CD4-positive, CD25-positive, alpha-beta regulatory T cell (primary cell): ENCODE measurements at regions not wholly inside any gene's neighbourhood (a gene's known extent, or its start where the extent isn't known, plus 50 kb on each side); places are given as distances from the start of the nearest gene placed in this dataset.
"Not testable (repeated sequence)": the region's sequence is repeated elsewhere in the genome, so short reads cannot be mapped to it uniquely, and the experiment has no call there.

Experiments used
- ATAC-seq, 2 donors: fragments of 150-1000 bp; cut with Tn5 transposase; one replicate each; pipeline ENCODE4 v1.10.0; 2021; ENCODE audit warnings: low read depth in 2 of 2, moderate number of reproducible peaks in 2 of 2, moderate library complexity in 1 of 2
- DNase-seq, 3 donors: peaks; one replicate each; pipeline versions ENCODE4 v3.0.0 to v3.0.0-alpha.2; 2012 to 2022; ENCODE audit warnings: mixed read lengths in 1 of 3
- H3K27ac ChIP-seq: one replicate; pipeline ENCODE4 v1.7.0; 2013; ENCODE audit warnings: mild to moderate bottlenecking, low read length; ENCODE audit not compliant: insufficient read depth, poor library complexity, severe bottlenecking
- H3K27me3 ChIP-seq: one replicate; pipeline ENCODE4 v1.7.0; 2013; ENCODE audit warnings: low read length; ENCODE audit not compliant: control insufficient read depth, insufficient read depth
- H3K36me3 ChIP-seq: one replicate; pipeline ENCODE4 v1.7.0; 2013; ENCODE audit warnings: mild to moderate bottlenecking, low read length, moderate library complexity; ENCODE audit not compliant: control insufficient read depth, insufficient read depth
- H3K4me1 ChIP-seq: 2 replicates; pipeline ENCODE4 v1.7.0; 2013; ENCODE audit warnings: mild to moderate bottlenecking, low read length; ENCODE audit not compliant: insufficient read depth, control insufficient read depth, poor library complexity, severe bottlenecking
- H3K4me3 ChIP-seq: one replicate; pipeline ENCODE4 v1.7.0; 2013; ENCODE audit warnings: low read depth, mild to moderate bottlenecking, low read length, moderate library complexity
- H3K9me3 ChIP-seq, 2 experiments: 1 replicate in 1 of 2; 2 replicates in 1 of 2; pipeline ENCODE4 v1.7.0; 2013; ENCODE audit warnings: low read length in 2 of 2, mild to moderate bottlenecking in 1 of 2, moderate library complexity in 1 of 2; ENCODE audit not compliant: control insufficient read depth in 2 of 2
- H3K27ac Mint-ChIP-seq, 3 donors: one replicate each; pipeline ENCODE4 v1.8.0; 2020 to 2022; ENCODE audit warnings: mild to moderate bottlenecking in 3 of 3, mixed read lengths in 3 of 3, moderate library complexity in 2 of 3
- H3K27me3 Mint-ChIP-seq: one replicate; pipeline ENCODE4 v1.8.0; 2022; ENCODE audit warnings: mild to moderate bottlenecking, mixed read lengths
- H3K36me3 Mint-ChIP-seq: one replicate; pipeline ENCODE4 v1.8.0; 2020; ENCODE audit warnings: mixed read lengths
- H3K4me1 Mint-ChIP-seq, 4 donors: one replicate each; pipeline ENCODE4 v1.8.0; 2020 to 2022; ENCODE audit warnings: mixed read lengths in 4 of 4, mild to moderate bottlenecking in 1 of 4
- H3K4me3 Mint-ChIP-seq, 4 donors: one replicate each; pipeline ENCODE4 v1.8.0; 2020 to 2022; ENCODE audit warnings: mild to moderate bottlenecking in 4 of 4, mixed read lengths in 4 of 4, moderate library complexity in 3 of 4
- H3K9me3 Mint-ChIP-seq, 7 donors: one replicate each; pipeline ENCODE4 v1.8.0; 2020 to 2022; ENCODE audit warnings: mixed read lengths in 7 of 7, mild to moderate bottlenecking in 3 of 7, moderate library complexity in 2 of 7

DNA sequence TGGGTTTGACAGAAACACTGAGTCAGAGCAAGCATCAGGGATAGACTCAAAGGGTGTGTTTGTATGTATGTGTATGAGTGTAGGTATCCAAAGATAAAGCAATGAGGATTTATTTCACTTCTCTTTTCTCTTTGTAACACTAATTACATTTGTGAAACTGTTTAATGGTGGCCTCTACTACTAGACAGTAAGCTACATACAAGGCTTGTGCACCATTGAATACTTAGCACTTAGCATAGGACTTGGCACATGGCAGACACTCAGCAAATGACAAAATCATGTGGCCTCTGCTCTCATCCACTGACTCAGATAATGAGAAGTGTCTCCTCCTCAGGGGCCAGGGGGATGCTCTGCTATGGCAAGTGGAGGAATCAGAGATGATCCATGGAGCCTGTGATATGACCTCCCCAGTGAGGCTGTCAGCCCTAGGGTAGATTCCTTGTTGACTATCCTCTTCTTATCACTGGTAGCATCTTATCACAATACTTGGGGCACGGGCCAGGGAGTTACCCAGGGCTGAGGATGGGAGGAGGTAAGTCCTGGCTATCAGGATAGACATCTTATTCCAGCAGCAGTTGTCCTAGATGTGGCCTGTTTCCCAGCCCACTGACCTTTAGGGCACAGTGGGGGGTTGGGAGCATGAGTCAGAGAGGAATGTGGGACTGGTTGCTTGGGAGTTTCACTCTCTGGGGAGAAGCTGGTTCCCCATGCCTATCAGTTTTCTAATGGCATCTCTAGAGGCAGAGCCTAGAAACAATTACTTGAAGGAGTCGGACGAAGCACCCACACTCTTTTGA, 71.2 kb upstream of the HOXC13 start:
- Mint-ChIP-seq H3K36me3 (no peaks in the 10 kb centered on the region), H3K27me3 (peaks cover 26% of the 10 kb centered on the region), H3K9me3 (peaks cover 0 to 2% (median 0%) of the 10 kb centered on the region in 7 donors), H3K4me3 (no peak overlapping the region), H3K4me1 (no peaks in the 10 kb centered on the region), H3K27ac (no peak overlapping the region)
- DNase-seq (no peak), ATAC-seq (no peak)
- Histone ChIP-seq H3K4me1 (no peaks in the 10 kb centered on the region), H3K36me3 (no peaks in the 10 kb centered on the region), H3K9me3 (no peaks in the 10 kb centered on the region), H3K4me3 (no peak overlapping the region), H3K27ac (no peak overlapping the region), H3K27me3 (peaks cover 17% of the 10 kb centered on the region)

DNA sequence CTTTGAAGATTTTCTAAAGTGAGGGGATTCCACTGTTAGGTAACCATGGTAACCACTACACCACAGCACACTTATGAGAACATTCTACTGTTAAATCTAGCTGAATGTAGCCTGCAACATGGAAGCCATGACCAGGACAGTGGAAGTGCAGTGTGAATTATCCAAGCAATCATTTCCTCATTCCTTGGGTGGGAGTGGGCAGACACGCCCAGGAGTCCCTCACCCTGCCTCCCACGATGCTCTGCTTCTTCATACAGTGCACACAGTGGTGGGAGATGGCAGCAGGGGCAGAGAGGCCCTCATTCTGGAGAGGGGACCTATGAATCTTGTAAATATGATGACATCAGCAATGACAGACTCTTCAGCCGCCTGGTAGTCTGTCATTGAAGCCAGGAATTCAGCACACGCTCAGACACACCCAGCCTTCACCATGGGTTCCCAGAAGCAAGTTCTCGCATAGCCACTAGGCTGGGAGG, 70.1 kb upstream of the HOXC13 start:
- peaks cover 33% of the 10 kb centered on the region for H3K27me3 Mint-ChIP-seq

DNA sequence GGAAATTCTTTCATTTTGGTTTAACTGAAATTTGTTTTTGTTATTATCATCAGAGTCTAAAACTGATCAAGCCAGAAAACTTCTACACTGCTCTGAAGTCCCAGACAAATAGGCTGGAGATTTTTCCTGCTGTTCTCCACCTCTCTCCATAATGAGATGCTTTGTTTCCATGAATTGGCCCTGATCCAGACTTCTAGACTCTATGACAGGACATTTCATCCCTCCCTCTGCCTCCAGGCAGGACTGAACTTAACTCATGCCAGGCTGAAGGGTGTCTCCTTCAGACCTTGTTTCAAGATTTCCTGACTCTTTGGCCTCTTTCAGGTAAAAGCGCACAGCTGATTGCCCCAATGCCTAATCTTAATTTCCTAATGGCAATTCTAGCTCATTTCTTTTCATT, 69.1 kb upstream of the HOXC13 start:
- H3K4me3 ChIP-seq, result no peak overlapping the region
- Mint-ChIP-seq H3K4me3 (no peak overlapping the region), H3K36me3 (no peaks in the 10 kb centered on the region), H3K9me3 (peaks cover 0 to 2% (median 0%) of the 10 kb centered on the region in 7 donors), H3K4me1 (no peaks in the 10 kb centered on the region), H3K27me3 (peaks cover 33% of the 10 kb centered on the region), H3K27ac (no peak overlapping the region)
- no peaks in the 10 kb centered on the region for H3K9me3 ChIP-seq
- H3K27ac ChIP-seq, result no peak overlapping the region
- no peaks in the 10 kb centered on the region for H3K36me3 ChIP-seq
- no peaks in the 10 kb centered on the region for H3K4me1 ChIP-seq
- no peak for DNase-seq
- ATAC-seq, result no peak
- peaks cover 13% of the 10 kb centered on the region for H3K27me3 ChIP-seq

More for the DNA sequence above, 70.1 kb upstream of the HOXC13 start:
- Mint-ChIP-seq H3K36me3 (no peaks in the 10 kb centered on the region), H3K27ac (no peak overlapping the region), H3K4me1 (no peaks in the 10 kb centered on the region), H3K4me3 (no peak overlapping the region), H3K9me3 (peaks cover 0 to 2% (median 0%) of the 10 kb centered on the region in 7 donors)
- H3K4me3 ChIP-seq, result no peak overlapping the region
- ATAC-seq (no peak), DNase-seq (no peak)
- H3K27me3 ChIP-seq, result peaks cover 17% of the 10 kb centered on the region
- no peaks in the 10 kb centered on the region for H3K36me3 ChIP-seq
- no peaks in the 10 kb centered on the region for H3K9me3 ChIP-seq
- no peaks in the 10 kb centered on the region for H3K4me1 ChIP-seq
- no peak overlapping the region for H3K27ac ChIP-seq

DNA sequence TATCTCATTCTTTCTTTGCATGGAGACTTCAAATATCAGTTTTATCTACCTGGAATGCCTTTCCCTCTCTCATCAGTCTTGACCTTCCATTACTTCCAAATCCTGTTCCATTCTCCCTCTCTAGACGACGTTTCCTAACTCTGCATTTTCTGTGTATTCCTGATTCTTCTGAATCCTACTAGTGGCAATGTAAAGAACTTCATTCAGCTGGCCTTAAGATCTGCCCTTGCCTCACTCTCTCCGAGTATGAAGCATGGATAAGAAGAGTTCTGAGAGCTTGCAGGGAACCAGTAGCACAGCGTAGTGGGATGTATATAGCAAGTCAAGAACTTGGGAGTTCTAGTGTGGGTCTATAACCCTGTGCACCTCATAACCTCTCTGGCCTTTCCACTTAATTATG, 68.5 kb upstream of the HOXC13 start:
- Mint-ChIP-seq H3K27me3 (peaks cover 33% of the 10 kb centered on the region), H3K36me3 (no peaks in the 10 kb centered on the region), H3K27ac (no peak overlapping the region), H3K9me3 (peaks cover 0 to 2% (median 0%) of the 10 kb centered on the region in 7 donors), H3K4me3 (no peak overlapping the region), H3K4me1 (no peaks in the 10 kb centered on the region)
- H3K27ac ChIP-seq, result no peak overlapping the region
- no peaks in the 10 kb centered on the region for H3K36me3 ChIP-seq
- H3K9me3 ChIP-seq, result no peaks in the 10 kb centered on the region
- no peaks in the 10 kb centered on the region for H3K4me1 ChIP-seq
- DNase-seq, result no peak
- no peak for ATAC-seq
- peaks cover 7% of the 10 kb centered on the region for H3K27me3 ChIP-seq
- H3K4me3 ChIP-seq, result no peak overlapping the region

DNA sequence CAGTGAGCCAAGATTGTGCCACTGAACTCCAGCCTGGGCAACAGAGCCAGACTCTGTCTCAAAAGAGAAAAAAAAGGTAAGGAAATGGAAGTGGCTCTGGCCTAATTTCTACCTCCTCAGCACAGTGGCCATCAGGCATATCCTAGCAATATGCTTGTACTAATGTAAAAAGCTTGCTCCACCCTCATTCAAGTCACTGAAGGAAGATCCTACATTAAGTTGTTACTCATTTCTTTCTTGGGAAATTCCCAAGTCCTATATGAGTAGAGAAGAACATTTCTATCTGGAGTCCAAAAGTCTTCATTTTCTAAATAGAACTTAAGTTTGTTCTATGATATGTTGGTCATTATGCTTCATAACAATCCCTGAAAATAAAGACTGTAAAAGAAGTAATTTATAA, 67.3 kb upstream of the HOXC13 start:
- Histone ChIP-seq H3K4me3 (no peak overlapping the region), H3K9me3 (no peaks in the 10 kb centered on the region), H3K4me1 (no peaks in the 10 kb centered on the region), H3K27me3 (peaks cover 3% of the 10 kb centered on the region), H3K27ac (no peak overlapping the region), H3K36me3 (no peaks in the 10 kb centered on the region)
- no peak overlapping the region for H3K27ac Mint-ChIP-seq
- peaks cover 0 to 2% (median 0%) of the 10 kb centered on the region in 7 donors for H3K9me3 Mint-ChIP-seq
- peaks cover 33% of the 10 kb centered on the region for H3K27me3 Mint-ChIP-seq
- no peaks in the 10 kb centered on the region for H3K36me3 Mint-ChIP-seq
- H3K4me1 Mint-ChIP-seq, result no peaks in the 10 kb centered on the region
- ATAC-seq (no peak), DNase-seq (no peak)
- no peak overlapping the region for H3K4me3 Mint-ChIP-seq

DNA sequence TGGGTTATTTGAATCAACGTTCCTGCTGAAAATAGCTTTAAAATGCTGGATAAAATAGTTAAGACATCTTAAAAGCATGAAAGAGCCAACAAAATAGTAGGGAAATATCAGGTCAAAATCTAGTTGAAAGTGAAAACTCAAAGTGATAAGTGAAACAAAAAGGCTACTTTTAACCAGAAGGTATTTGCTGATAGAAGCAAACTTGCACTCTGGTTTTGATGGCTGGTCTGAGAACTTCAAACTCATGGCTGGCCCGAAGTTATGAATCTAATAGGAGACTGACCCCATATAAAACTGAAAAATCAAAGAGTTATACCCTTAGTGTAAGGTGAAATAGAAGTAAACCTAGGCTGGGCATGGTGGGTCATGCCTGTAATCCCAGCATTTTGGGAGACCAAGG, 66.3 kb upstream of the HOXC13 start:
- ATAC-seq, result no peak
- Mint-ChIP-seq H3K27ac (no peak overlapping the region), H3K36me3 (no peaks in the 10 kb centered on the region), H3K27me3 (peaks cover 36% of the 10 kb centered on the region), H3K9me3 (peaks cover 0 to 2% (median 0%) of the 10 kb centered on the region in 7 donors), H3K4me1 (no peaks in the 10 kb centered on the region), H3K4me3 (no peak overlapping the region)
- Histone ChIP-seq H3K36me3 (no peaks in the 10 kb centered on the region), H3K27ac (no peak overlapping the region), H3K4me3 (no peak overlapping the region), H3K4me1 (no peaks in the 10 kb centered on the region), H3K9me3 (no peaks in the 10 kb centered on the region), H3K27me3 (peaks cover 3% of the 10 kb centered on the region)
- DNase-seq, result no peak

DNA sequence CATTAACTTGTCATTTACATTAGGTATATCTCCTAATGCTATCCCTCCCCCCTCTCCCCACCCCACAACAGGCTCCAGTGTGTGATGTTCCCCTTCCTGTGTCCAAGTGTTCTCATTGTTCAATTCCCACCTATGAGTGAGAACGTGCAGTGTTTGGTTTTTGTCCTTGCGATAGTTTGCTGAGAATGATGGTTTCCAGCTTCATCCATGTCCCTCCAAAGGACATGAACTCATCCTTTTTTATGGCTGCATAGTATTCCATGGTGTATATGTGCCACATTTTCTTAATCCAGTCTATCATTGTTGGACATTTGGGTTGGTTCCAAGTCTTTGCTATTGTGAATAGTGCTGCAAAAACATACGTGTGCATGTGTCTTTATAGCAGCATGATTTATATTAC, 60.7 kb upstream of the HOXC13 start:
- ATAC-seq, H3K4me3 Mint-ChIP-seq, H3K36me3 Mint-ChIP-seq, H3K27ac ChIP-seq, H3K4me1 Mint-ChIP-seq, H3K27me3 ChIP-seq, H3K36me3 ChIP-seq, H3K4me1 ChIP-seq, DNase-seq, H3K27ac Mint-ChIP-seq, H3K4me3 ChIP-seq, H3K9me3 ChIP-seq: not testable (repeated sequence)
- Mint-ChIP-seq H3K9me3 (peaks cover 4 to 20% (median 6%) of the 10 kb centered on the region in 7 donors), H3K27me3 (peaks cover 34% of the 10 kb centered on the region)

DNA sequence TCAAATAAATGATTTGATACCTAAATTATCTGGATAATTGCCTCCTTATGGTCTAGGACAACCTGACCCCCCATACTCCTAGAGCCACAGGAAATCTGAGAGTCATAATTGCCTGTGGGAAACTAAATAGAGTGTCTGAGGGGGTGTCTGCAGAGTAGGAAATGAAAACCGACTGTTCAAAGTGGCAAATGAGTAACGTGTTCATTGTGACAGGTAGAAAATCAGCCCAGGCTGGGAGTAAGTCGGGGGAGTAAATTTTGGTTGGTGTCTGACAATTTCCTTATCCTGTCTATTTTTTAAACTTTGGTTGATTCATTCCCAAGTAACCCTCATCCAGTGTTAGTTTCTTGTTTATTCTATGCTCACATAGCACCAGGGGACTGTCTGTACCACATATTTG, 51.6 kb upstream of the HOXC13 start:
- no peak for ATAC-seq

More for the DNA sequence above, 51.6 kb upstream of the HOXC13 start:
- H3K36me3 ChIP-seq, result no peaks in the 10 kb centered on the region
- no peak for DNase-seq
- H3K4me3 ChIP-seq, result no peak overlapping the region
- Mint-ChIP-seq H3K27ac (no peak overlapping the region), H3K4me1 (no peaks in the 10 kb centered on the region), H3K36me3 (no peaks in the 10 kb centered on the region), H3K9me3 (peaks cover 0 to 2% (median 0%) of the 10 kb centered on the region in 7 donors), H3K4me3 (no peak overlapping the region), H3K27me3 (peaks cover 52% of the 10 kb centered on the region)
- no peaks in the 10 kb centered on the region for H3K4me1 ChIP-seq
- peaks cover 17% of the 10 kb centered on the region for H3K27me3 ChIP-seq
- H3K9me3 ChIP-seq, result no peaks in the 10 kb centered on the region
- H3K27ac ChIP-seq, result no peak overlapping the region
